Testis (tissue), 2 donors: ENCODE measurements at regions not wholly inside any gene's neighbourhood (a gene's known extent, or its start where the extent isn't known, plus 50 kb on each side); places are given as distances from the start of the nearest gene placed in this dataset.

Source experiments
- POLR2A ChIP-seq: fragments of 450-650 bp; IDR thresholded peaks from one replicate; pipeline ENCODE4 v1.6.1; 2017; ENCODE audit warnings: antibody characterized with exemption, mild to moderate bottlenecking, moderate library complexity
- TF ChIP-seq, protein P1 (sequence below), 3 experiments: fragments of 450-650 bp in 2 of 3; fragments of 200-600 bp in 1 of 3; sonication (generic) in 1 of 3; IDR thresholded peaks; one replicate each; pipeline ENCODE4 v1.5.1; 2016 to 2019; ENCODE audit warnings: antibody characterized with exemption in 3 of 3, mild to moderate bottlenecking in 2 of 3, moderate library complexity in 1 of 3

DNA sequence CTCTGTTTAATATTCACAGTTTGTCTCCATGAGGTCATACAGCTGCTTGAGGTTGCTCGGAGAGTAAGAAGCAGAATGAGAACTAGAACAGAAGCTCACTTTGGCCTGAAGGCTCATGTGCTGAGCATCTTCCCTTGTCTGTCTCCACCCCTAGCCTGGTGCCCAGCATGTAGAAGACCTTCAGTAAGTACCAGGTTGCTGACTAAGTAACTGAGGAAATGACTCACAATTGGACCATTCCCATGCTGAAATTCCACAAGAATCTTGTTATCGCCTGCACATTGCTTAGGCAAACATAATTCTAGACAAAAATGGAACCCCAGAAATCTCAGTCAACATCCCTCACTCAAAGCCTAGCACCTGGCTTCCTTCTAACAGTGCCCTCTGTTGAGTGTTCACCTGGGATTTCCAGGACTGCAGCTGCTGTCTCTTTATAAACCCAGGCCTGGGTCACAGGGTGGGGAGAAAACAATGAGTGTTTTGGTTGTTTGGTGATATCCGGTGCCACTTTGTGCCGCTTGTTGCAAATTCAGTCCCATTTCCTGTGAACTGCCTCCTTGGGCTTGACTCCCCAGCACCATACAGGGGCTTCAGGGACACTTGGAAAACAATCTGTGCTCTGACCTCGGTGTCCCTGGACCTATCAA is 406.8 kb downstream of the ETS1 start:
- TF ChIP-seq, protein P1, sequence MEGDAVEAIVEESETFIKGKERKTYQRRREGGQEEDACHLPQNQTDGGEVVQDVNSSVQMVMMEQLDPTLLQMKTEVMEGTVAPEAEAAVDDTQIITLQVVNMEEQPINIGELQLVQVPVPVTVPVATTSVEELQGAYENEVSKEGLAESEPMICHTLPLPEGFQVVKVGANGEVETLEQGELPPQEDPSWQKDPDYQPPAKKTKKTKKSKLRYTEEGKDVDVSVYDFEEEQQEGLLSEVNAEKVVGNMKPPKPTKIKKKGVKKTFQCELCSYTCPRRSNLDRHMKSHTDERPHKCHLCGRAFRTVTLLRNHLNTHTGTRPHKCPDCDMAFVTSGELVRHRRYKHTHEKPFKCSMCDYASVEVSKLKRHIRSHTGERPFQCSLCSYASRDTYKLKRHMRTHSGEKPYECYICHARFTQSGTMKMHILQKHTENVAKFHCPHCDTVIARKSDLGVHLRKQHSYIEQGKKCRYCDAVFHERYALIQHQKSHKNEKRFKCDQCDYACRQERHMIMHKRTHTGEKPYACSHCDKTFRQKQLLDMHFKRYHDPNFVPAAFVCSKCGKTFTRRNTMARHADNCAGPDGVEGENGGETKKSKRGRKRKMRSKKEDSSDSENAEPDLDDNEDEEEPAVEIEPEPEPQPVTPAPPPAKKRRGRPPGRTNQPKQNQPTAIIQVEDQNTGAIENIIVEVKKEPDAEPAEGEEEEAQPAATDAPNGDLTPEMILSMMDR (IDR thresholded peaks at IDR 0.05): no peak
- no peak for TF ChIP-seq POLR2A
